Trophoblast cell (in vitro differentiated cells and primary cell): ENCODE measurements at regions not wholly inside any gene's neighbourhood (a gene's known extent, or its start where the extent isn't known, plus 50 kb on each side); places are given as distances from the start of the nearest gene placed in this dataset.

ENCODE experiments used
- DNase-seq, 2 donors: peaks; one replicate each; pipeline ENCODE4 v3.0.0-alpha.2; 2016
- H2AFZ ChIP-seq: 2 replicates; pipeline ENCODE4 v1.6.1; 2013; ENCODE audit warnings: low read length, moderate library complexity, mild to moderate bottlenecking; ENCODE audit not compliant: insufficient read depth, poor library complexity
- H2AK5ac ChIP-seq: 2 replicates; pipeline ENCODE4 v1.6.1; 2013; ENCODE audit warnings: mild to moderate bottlenecking, low read length
- H2BK120ac ChIP-seq: 2 replicates; pipeline ENCODE4 v1.6.1; 2013; ENCODE audit warnings: low read length, mild to moderate bottlenecking, moderate library complexity; ENCODE audit not compliant: insufficient read depth, poor library complexity
- H2BK12ac ChIP-seq: 2 replicates; pipeline ENCODE4 v1.6.1; 2013; ENCODE audit warnings: mild to moderate bottlenecking, low read length, moderate library complexity
- H2BK5ac ChIP-seq: 2 replicates; pipeline ENCODE4 v1.6.1; 2013; ENCODE audit warnings: low read length, low read depth, moderate library complexity, mild to moderate bottlenecking; ENCODE audit not compliant: poor library complexity
- H3K14ac ChIP-seq: 2 replicates; pipeline ENCODE4 v1.6.1; 2013; ENCODE audit warnings: mild to moderate bottlenecking, low read length
- H3K18ac ChIP-seq: 2 replicates; pipeline ENCODE4 v1.6.1; 2013; ENCODE audit warnings: mild to moderate bottlenecking, low read length
- H3K23ac ChIP-seq: 2 replicates; pipeline ENCODE4 v1.6.1; 2013; ENCODE audit warnings: low read length
- H3K27ac ChIP-seq: 2 replicates; pipeline ENCODE4 v1.5.1; 2013; ENCODE audit warnings: low read depth, mild to moderate bottlenecking, inconsistent platforms, low read length, moderate library complexity
- H3K27me3 ChIP-seq: 2 replicates; pipeline ENCODE4 v1.6.1; 2013; ENCODE audit warnings: inconsistent platforms, mild to moderate bottlenecking, low read length, moderate library complexity; ENCODE audit not compliant: insufficient read depth
- H3K36me3 ChIP-seq, 2 experiments: 1 replicate in 1 of 2; 2 replicates in 1 of 2; pipeline ENCODE4 v1.6.1; 2013; ENCODE audit warnings: low read length in 2 of 2, mild to moderate bottlenecking in 2 of 2, moderate library complexity in 1 of 2; ENCODE audit not compliant: insufficient read depth in 2 of 2, control insufficient read depth in 1 of 2
- H3K4ac ChIP-seq: 2 replicates; pipeline ENCODE4 v1.6.1; 2013; ENCODE audit warnings: low read depth, mild to moderate bottlenecking, low read length, moderate library complexity
- H3K4me1 ChIP-seq, 2 experiments: 1 replicate in 1 of 2; 2 replicates in 1 of 2; pipeline ENCODE4 v1.6.1; 2013; ENCODE audit warnings: low read length in 2 of 2, mild to moderate bottlenecking in 2 of 2, moderate library complexity in 1 of 2; ENCODE audit not compliant: insufficient read depth in 2 of 2, control insufficient read depth in 1 of 2
- H3K4me2 ChIP-seq: 2 replicates; pipeline ENCODE4 v1.6.1; 2013; ENCODE audit warnings: inconsistent platforms, mild to moderate bottlenecking, low read length, moderate library complexity
- H3K4me3 ChIP-seq: 2 replicates; pipeline ENCODE4 v1.5.1; 2013; ENCODE audit warnings: mild to moderate bottlenecking, low read depth, low read length, inconsistent platforms
- H3K79me1 ChIP-seq: one replicate; pipeline ENCODE4 v1.6.1; 2013; ENCODE audit warnings: low read length
- H3K79me2 ChIP-seq: 2 replicates; pipeline ENCODE4 v1.6.1; 2013; ENCODE audit warnings: low read length, mild to moderate bottlenecking; ENCODE audit not compliant: control insufficient read depth, insufficient read depth, poor library complexity
- H3K9ac ChIP-seq: 2 replicates; pipeline ENCODE4 v1.6.1; 2013; ENCODE audit warnings: mild to moderate bottlenecking, low read length
- H3K9me3 ChIP-seq: 2 replicates; pipeline ENCODE4 v1.6.1; 2013; ENCODE audit warnings: low read depth, mild to moderate bottlenecking, control low read depth, inconsistent platforms, low read length; ENCODE audit not compliant: insufficient read depth
- H4K12ac ChIP-seq: 2 replicates; pipeline ENCODE4 v1.6.1; 2013; ENCODE audit warnings: low read depth, mild to moderate bottlenecking, low read length, moderate library complexity
- H4K8ac ChIP-seq: 2 replicates; pipeline ENCODE4 v1.6.1; 2013; ENCODE audit warnings: low read depth, mild to moderate bottlenecking, low read length, moderate library complexity
- H4K91ac ChIP-seq: one replicate; pipeline ENCODE4 v1.6.1; 2013; ENCODE audit warnings: low read depth, mild to moderate bottlenecking, low read length, moderate library complexity
- WGBS: extraction: QIAGEN DNeasy Blood & Tissue Kit; methylation state at CpG from one replicate; pipeline ENCODE4 v1.1.7; 2013; ENCODE audit warnings: missing lambda C conversion rate; ENCODE audit not compliant: insufficient read length, insufficient coverage; ENCODE audit errors: extremely low coverage; 5-methylcytosine and 5-hydroxymethylcytosine counted together

DNA sequence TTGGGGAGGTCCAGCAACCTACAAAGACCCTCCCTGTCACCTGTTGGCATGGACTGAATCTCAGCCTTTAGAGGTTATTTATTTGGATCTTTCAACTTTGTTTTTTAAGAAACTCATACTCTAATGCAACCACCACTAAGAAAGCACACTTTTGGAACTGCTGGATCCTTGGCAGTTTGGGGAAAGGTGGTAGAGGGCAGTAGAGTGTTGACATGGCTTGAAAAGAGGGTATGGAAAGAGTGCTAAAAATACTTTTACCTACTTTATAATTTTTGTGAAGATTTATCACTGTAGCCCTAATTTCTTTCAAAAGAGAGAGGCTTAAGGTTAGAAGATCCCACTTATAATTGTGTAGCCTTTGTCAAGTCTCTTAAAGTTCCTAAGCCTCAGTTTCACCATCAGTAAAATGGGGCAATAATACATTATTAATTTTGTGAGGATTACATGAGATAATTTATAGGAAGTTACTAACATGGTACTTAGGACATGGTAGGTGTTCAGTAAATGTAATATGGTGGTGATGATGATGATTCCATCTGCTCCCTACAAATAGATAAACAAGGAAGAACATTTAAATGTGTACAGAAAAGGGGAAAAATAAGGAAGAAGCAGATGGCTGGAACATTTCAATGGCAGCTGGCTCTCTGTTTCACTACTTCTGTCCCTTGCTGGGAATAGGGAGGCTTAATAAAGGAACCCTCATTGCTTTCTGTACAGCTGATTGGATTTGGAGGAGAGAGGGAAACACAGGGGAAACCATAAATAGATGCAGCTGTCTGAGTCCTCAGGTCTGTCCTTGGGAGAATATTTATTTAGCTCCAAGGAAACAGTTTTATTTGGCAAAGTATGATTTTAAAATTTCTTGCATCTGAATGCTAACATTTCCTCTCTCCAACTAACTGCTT is 208.4 kb upstream of the ADAMTS9 start:
- H3K4me2 ChIP-seq = no peak overlapping the region
- H3K79me2 ChIP-seq = no peaks in the 10 kb centered on the region
- no peak overlapping the region for H3K23ac ChIP-seq
- H2AFZ ChIP-seq = no peak overlapping the region
- H3K9ac ChIP-seq = no peak overlapping the region
- H3K9me3 ChIP-seq = no peaks in the 10 kb centered on the region
- no peaks in the 10 kb centered on the region for H3K27me3 ChIP-seq
- no peak overlapping the region for H3K14ac ChIP-seq
- H2BK5ac ChIP-seq = no peak overlapping the region
- no peak overlapping the region for H4K8ac ChIP-seq
- no peaks in the 10 kb centered on the region for H3K79me1 ChIP-seq
- H4K12ac ChIP-seq = no peak overlapping the region
- no peak overlapping the region for H3K27ac ChIP-seq
- no peaks in the 10 kb centered on the region for H3K36me3 ChIP-seq
- H3K4ac ChIP-seq = no peak overlapping the region
- no peak overlapping the region for H3K18ac ChIP-seq
- H4K91ac ChIP-seq = no peak overlapping the region
- no peak overlapping the region for H3K4me3 ChIP-seq
- DNase-seq = no peak
- no peak overlapping the region for H2BK12ac ChIP-seq
- no peak overlapping the region for H2AK5ac ChIP-seq
- H2BK120ac ChIP-seq = no peak overlapping the region
- peaks cover 3 to 6% of the 10 kb centered on the region in 2 experiments for H3K4me1 ChIP-seq

DNA sequence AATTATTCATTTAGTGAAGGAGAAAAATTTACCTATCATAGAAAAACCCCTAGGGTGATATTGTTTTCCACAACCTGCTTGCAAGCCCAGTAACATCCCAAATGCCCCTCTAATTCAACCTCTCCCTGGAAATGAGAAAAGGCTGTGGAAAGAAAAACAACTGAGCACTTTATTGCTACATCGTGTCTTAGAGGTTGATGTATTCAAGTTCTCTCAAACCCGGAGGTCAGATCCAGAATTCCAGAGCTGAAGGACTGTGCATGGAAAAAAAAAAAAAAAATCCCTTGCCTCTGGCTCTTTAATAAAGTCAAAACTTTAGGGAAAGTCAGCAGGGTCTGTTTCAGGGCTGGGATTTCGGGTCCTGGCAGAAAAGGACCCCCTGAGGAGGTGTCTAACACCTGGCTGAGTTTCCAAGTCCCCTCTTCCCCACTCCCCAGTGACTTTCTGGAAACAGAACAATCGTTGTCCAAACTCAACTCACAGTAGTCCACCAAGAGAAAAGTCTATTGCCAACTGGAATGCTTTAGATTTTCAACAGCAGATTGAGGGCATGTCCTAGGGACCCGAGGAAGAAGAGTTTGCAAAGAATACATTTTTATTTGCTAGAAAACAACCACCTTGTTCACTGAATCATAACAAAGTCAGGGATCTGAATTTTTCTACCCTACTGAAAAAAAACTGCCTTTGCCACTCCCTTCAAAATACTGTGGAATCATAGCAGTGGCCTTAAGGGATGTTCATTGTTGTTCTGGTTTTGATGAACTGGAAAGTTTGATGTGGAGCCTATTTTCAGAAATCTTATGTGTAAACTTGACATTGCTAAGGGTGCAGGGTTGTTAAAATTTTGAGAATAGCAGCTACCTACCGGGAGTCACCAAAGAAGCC is 207.5 kb upstream of the ADAMTS9 start:
- Histone ChIP-seq H3K79me1 (no peaks in the 10 kb centered on the region), H3K14ac (no peak overlapping the region)
- WGBS = no CpG with 5 or more reads among the region's 6 CpGs

DNA sequence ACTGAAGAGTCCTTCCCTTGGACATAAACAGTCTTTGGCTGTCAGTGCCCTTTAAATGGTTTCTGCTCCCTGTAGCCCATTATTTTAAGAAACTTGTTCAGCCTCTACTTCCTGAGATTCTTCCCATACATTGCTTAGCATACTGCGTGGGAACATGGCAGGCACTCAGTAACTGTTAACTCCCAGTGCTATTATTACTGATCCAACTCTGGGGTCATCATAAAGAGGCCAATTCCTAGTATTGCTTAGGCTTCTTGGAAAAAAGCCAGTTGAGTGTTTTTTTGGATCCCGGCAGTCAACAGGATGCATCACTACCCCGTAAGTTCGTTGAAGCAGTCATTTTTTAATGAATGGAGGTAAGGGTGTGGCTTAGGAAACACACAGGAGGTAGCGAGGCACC is 206.2 kb upstream of the ADAMTS9 start:
- Histone ChIP-seq H2AFZ (no peak overlapping the region), H2BK12ac (no peak overlapping the region), H3K27ac (no peak overlapping the region), H3K4me1 (peaks cover 3 to 6% of the 10 kb centered on the region in 2 experiments), H3K14ac (no peak overlapping the region), H2BK5ac (no peak overlapping the region), H3K9me3 (no peaks in the 10 kb centered on the region), H2BK120ac (no peak overlapping the region), H4K91ac (no peak overlapping the region), H3K4me2 (no peak overlapping the region), H3K4me3 (no peak overlapping the region), H3K18ac (no peak overlapping the region), H3K79me2 (no peaks in the 10 kb centered on the region), H3K4ac (no peak overlapping the region), H2AK5ac (no peak overlapping the region), H4K8ac (no peak overlapping the region), H3K27me3 (no peaks in the 10 kb centered on the region), H3K79me1 (no peaks in the 10 kb centered on the region), H3K23ac (no peak overlapping the region), H4K12ac (no peak overlapping the region), H3K36me3 (no peaks in the 10 kb centered on the region), H3K9ac (no peak overlapping the region)
- DNase-seq = no peak
- no CpG with 5 or more reads among the region's 5 CpGs for WGBS

More for the DNA sequence above, 207.5 kb upstream of the ADAMTS9 start:
- H2BK5ac ChIP-seq = no peak overlapping the region
- H3K27ac ChIP-seq = no peak overlapping the region
- H3K4me1 ChIP-seq = peaks cover 3 to 6% of the 10 kb centered on the region in 2 experiments
- no peaks in the 10 kb centered on the region for H3K36me3 ChIP-seq
- H3K27me3 ChIP-seq = no peaks in the 10 kb centered on the region
- H4K91ac ChIP-seq = no peak overlapping the region
- no peak overlapping the region for H3K23ac ChIP-seq
- no peak overlapping the region for H3K4me2 ChIP-seq
- no peak overlapping the region for H4K12ac ChIP-seq
- no peak for DNase-seq
- H3K4ac ChIP-seq = no peak overlapping the region
- H3K4me3 ChIP-seq = no peak overlapping the region
- no peak overlapping the region for H2BK12ac ChIP-seq
- no peak overlapping the region for H4K8ac ChIP-seq
- no peaks in the 10 kb centered on the region for H3K9me3 ChIP-seq
- H2AK5ac ChIP-seq = no peak overlapping the region
- no peak overlapping the region for H3K18ac ChIP-seq
- H3K9ac ChIP-seq = no peak overlapping the region
- H2AFZ ChIP-seq = no peak overlapping the region
- no peak overlapping the region for H2BK120ac ChIP-seq
- no peaks in the 10 kb centered on the region for H3K79me2 ChIP-seq

DNA sequence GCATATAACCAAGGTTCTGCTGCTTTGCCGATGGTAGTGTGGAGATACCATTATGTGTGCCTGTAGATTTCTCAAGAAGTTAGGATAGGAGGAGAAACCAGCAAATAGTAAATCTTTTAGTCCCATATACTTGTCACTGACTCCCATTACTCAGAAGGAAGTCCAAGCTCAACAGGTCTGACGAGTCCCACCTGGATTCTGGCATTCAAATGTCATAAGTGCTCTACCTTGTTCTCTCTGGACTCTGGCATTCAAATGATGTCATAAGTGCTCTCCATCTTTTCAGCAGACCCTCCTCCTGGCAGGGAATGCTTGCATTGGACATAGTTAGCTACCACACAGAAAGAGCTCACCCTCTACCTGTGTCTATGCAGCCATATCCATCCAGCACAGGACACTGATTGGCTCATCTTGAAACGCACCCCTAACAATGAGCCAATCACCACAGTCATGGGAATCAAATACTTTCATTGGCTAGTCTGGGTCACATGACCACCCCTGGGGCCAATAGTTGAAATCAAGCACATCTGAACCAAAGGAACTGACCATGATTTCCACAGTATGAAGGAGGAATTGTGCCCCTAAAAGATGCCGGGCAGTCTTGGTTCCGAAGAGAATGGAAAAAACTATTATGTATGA is 205.0 kb upstream of the ADAMTS9 start:
- Histone ChIP-seq H3K14ac (no peak overlapping the region), H3K4me2 (no peak overlapping the region), H3K79me1 (no peaks in the 10 kb centered on the region), H3K36me3 (no peaks in the 10 kb centered on the region), H4K12ac (no peak overlapping the region), H3K4ac (no peak overlapping the region), H3K9ac (no peak overlapping the region), H3K4me3 (no peak overlapping the region), H3K18ac (no peak overlapping the region), H2AK5ac (no peak overlapping the region), H2BK5ac (no peak overlapping the region), H2BK12ac (peak overlapping the region; percentile 50), H3K23ac (no peak overlapping the region), H3K4me1 (peaks cover 3 to 6% of the 10 kb centered on the region in 2 experiments), H3K9me3 (no peaks in the 10 kb centered on the region), H3K79me2 (no peaks in the 10 kb centered on the region), H2AFZ (no peak overlapping the region), H2BK120ac (no peak overlapping the region), H4K8ac (no peak overlapping the region), H4K91ac (no peak overlapping the region), H3K27me3 (no peaks in the 10 kb centered on the region), H3K27ac (no peak overlapping the region)
- DNase-seq = peak; percentile 87 to 88
- no CpG with 5 or more reads among the region's 5 CpGs for WGBS
